GM19455 (cell line): ENCODE measurements at regions not wholly inside any gene's neighbourhood (a gene's known extent, or its start where the extent isn't known, plus 50 kb on each side); places are given as distances from the start of the nearest gene placed in this dataset.

ENCODE experiments used
- ATAC-seq: cut with Tn5 transposase; IDR thresholded peaks from one replicate; pipeline ENCODE4 v1.9.1; 2021; ENCODE audit not compliant: unreplicated experiment

DNA sequence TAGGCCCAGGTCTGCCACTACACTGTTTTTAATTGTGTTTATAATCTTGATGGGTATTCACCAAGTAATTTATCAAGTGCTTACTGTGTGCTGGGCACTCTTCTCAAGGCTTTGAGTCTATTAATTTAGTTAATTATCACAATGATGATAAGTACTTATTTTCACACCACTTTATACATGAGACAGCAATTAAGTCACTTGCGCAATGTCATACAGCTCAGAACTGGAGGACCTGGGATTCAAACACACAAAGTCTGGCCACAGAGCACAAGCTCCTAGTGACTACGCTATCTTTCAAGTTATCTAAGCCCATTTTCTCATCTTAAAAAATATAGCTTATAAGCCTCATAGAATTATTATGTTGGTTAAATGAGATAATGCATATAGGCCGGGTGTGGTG, 85.0 kb downstream of the LLPH start:
- ATAC-seq, result no peak

DNA sequence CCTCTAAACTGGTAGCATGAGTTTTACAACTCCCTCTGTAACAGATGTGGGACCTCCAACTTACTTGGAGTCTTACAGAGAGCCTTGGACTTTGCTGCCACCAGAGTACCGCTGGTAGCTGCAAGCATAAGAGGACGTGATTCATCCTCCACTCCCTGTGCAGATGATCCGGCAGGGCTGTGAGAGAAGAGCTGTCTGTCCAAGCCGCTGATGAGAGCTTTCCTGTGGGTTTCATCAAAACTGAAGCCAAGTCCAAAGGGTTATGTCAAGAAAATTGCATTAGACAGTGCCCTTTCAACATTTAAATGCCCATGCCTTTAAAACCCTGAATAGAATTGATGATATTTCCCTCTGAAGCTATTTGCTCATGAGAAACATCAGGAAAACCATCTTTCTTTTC, 85.8 kb downstream of the LLPH start:
- ATAC-seq, result no peak

DNA sequence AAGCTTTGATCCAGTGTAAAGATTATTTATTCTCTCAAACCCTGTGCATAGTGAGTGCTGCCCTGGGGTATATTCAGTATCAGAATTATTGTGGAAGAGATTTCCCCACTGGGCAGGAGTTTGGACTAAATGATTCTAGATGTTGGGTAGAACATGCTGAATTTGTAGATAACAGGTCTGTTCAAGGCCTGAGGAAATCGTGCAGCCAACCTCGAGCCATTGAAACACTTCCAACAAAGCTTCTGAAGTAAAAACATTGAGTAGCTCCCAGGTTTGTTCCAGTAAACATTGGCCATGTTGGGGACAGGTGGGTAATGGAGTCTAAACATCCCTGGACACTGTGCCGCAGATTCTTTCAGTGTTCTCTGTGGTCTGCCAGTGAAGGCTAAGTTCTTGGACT, 87.5 kb downstream of the LLPH start:
- ATAC-seq, result no peak

DNA sequence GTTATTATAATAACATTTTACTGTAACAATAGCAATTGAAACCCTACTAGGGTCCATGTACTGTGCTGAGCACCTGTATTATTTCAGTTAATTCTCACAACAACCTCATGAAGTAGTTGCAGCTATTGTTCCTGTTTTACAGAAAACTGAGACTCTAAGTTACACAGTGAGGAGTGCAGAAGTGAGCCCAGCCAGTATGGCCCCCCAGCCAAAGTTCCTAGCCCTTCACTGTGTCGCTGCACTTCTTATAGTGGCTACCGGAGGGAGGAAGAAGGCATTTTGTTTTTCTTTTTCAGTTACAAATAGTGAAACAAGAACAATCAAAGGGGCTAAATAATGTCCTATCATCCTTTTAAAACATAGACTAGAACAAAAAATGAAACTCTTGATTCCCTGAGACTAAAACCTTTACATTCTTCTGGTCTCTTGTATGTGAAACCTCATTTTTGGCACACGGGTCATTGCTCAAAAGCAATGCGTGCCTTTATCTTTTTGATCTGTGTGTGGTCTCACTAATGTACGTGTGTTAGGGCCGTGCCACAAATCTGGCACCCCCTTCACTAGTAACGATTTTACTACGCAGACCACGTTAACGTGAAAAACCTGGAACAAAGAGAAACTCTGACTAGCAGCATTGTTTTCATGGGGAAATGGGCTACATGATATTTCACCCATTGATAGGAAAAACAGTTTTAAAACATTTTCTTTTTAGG, 88.7 kb downstream of the LLPH start:
- no peak for ATAC-seq

DNA sequence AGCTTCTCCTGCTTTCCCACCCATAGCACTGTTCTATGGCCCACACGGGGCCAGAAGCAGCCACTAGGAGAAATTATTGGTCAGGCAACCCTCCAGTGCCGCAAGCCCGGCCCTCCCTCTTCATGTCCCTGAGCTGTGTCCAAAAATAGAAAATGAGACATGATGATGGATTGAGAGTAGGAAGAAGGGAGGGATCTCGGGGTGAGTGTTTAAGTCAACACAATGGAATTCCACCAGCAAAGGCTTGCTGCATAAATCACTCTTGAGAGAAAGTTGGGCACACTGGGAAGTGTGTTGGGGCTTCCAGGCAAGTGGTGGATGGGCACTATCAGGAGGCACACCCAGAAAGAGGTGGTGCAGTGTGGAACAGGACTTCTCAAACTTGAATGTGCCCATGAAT, 94.2 kb downstream of the LLPH start:
- ATAC-seq, result no peak

DNA sequence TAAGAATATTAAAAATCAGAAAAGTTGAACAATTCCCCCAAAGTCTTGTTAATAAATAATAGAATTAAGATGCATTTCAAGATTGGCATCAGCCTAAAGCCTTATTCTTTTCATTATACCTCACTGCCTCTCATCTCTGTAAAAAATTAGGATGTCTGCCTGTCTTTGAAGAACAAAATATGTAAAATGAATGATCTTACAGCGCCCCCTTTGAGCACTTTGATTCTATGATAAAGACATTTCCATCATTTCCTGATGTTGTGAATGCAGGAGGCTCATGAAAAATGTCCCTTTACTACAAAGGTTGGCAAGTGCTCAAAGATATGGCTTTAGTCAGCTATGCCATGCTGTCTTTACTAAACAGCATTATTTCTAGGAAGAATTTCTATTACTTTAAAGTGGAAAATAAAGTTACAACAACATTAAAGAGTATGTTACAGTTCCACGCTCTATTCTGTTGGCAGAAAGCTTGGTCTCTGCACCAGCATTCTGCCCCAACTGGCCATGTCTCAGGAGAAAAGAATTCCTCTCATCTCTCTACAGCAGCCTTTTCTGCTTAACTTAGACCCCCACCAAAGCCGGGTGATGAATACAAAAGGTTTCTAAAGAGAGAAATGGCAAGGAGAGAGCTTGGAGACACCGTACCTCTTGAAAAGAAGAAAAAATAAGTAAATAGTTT, 95.1 kb downstream of the LLPH start:
- ATAC-seq, result no peak

DNA sequence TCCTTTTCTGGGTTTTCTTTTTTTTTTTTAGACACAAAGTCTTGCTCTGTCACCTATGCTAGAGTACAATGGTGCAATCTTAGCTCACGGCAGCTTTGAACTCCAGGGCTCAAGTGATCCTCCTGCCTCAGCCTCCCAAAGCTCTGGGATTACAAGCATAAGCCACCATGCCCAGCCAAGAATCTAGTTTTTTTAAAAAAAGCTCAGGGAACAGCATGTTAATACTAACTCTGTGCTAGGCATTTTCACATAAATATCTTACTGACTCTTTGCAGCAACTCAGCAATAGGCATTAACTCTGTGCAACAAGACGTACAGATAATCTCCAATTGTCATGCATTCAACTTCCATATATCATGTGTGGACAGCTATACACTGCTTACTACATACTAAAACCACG, 97.4 kb downstream of the LLPH start:
- no peak for ATAC-seq

DNA sequence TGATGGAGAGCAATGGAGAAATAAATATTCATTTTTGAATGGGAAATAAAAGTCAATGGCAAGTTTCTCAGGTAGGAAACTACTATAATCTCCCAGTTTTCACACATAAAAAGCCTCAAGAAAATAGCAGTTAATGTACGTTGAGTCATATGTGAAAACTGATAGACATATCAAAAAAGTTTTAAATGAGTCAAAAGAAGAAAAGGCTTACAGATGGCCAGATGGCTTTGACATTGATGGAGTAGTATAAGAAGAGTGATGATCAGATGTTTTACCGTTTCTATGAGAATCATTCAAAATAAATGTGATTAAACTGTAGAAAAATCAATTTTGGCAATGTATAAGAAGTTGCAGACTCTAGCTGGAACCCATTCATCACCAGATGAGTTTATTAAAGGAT, 97.8 kb downstream of the LLPH start:
- no peak for ATAC-seq

DNA sequence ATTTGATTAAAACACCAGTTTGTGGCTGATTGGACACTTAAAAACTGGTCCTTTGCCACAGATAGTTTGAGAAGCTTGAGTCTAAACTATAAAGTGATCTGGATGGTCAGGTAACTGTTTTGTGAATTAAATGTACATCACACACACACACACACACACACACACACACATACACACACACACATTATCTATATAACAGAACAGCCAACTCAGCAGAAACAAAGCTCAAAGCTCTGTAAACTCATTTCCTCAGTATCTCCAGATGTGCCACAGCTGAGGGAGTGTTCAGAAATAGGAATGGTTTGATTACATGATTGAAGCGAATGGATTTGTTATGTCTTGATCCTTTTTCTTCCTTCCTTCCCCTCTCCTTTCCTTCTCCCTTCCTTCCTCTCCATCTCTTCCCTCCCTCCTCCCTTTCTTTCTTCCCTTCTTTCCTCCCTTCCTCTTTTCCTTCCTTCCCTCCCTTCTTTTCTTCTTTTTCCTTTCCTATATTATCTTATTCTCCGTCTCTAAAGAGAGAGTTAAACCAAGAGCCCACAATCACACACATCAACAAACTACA, 100.3 kb downstream of the LLPH start:
- ATAC-seq, result no peak

DNA sequence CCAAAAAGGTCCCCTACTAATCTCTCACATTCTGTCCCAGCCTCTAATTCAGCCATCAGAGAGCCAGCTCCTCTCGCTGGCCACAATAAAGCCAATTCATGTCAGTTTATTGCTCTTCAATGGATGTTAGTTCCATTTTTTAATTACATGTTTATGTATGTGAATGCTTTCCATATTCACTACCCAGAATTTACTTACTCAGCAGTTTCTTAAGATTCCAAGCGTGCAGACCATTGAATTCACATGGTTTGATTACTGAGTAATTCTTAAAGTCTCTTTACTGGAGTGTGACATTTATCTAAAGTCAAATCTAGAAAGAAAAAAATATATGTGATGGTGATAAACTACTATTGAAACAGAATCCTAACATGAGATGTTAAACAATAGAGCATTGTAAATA, 102.2 kb downstream of the LLPH start:
- ATAC-seq, result no peak

DNA sequence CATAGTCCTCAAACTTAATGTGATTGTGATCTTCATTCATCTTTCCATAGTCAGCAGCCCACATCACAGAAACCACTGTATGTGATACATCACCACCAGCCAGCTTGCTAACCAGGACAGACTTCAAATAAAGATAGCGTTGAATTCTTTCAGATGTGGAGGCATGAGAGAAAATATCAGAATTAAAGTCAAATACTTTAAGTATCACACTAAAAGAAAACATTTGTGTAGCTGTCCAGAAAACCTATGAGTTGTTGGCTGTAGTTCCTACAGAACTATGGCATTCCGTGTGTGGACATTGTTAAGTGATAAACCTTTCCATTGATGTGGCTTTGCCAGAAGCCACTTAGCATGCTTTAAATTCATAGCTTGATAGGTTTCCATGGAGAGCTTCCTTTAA, 105.1 kb downstream of the LLPH start:
- ATAC-seq, result no peak

DNA sequence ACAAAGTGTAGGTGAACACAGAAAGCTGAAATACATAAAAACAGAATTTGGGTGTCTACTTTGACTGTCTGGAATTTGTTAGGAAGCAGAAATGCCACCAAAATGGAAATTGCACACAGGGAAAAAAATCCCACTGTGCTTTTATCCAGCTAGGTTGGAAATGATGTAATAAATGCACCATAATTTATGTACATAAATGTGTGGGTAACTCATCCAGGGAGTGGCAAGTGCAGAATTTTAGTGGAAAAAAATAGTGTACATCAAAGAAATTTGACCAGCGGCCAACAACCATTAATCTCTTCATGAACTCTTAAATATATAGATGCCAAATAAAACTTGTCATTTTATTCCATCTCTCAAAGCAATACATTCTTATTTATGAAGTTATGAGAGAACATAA, 105.6 kb downstream of the LLPH start:
- no peak for ATAC-seq

DNA sequence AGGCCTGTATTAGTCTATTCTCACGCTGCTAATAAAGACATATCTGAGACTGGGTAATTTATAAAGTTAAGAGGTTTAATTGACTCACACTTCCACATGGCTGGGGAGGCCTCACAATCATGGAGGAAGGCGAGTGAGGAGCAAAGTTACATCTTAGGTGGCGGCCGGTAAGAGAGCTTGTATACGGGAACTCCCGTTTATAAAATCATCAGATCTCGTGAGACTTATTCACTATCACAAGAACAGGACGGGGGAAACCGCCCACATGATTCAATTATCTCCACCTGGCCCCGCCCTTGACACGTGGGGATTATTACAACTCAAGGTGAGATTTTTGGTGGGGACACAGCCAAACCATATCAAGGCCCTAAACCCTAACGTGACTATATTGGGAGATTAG, 110.1 kb downstream of the LLPH start:
- ATAC-seq, result no peak

DNA sequence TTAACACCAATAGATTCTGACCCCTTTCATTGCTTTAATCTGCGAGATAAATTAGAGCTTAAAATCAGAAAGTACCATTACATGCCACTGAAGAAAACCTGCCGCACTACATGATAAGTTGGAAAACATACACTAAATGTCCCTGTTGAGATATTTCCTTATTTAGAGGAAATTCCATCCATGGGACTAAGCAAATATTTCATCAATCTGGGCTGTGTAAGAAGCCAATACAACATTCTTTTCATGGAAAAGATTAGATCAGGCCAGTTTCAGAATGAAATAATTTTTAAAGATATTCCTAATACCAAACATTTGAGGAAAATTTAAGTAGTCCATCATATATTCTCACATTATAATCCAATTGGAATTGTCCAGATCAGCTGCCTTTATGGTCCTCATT, 112.8 kb downstream of the LLPH start:
- ATAC-seq, result no peak
